A549 (cell line): ENCODE measurements at regions not wholly inside any gene's neighbourhood (a gene's known extent, or its start where the extent isn't known, plus 50 kb on each side); places are given as distances from the start of the nearest gene placed in this dataset.

Experiments used
- POLR2A ChIP-seq: IDR thresholded peaks from 2 replicates; pipeline ENCODE4 v1.6.1; 2012; ENCODE audit warnings: mild to moderate bottlenecking, low read length
- POLR2AphosphoS2 ChIP-seq: conservative IDR thresholded peaks from 2 replicates; pipeline ENCODE4 v1.6.1; 2012; ENCODE audit warnings: low read length, improper control_type of control experiment, inconsistent platforms
- TF ChIP-seq, protein P1 (sequence below): fragments of >200 bp; sonication (Bioruptor Twin); formaldehyde crosslinking; IDR thresholded peaks from 3 replicates; pipeline ENCODE4 v1.5.1; 2016

DNA sequence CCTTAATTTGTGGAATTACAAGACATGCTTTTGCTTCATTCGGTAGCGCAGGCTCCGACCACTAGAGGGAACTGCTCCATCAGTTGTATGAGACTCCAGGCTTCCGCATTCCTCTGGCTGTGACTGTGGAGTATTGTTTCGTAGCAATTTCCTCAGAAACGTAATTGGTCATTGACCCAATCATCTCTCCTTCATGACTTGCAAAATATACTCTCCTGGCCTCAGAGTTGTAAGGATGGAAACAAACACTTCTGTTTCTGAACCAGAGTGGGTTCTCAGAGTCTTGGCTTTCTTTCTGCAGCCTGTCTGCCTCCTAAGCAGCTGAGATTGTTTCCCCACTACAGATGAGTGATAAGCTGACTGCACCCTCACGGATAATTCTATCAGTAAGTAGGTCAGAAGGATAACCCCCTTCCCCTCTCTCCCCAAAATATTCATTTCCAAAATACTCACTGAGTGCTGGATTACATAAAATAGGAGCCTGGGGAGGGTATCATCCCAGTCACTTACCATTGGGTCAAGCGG is 146.8 kb upstream of the ZC3H12C start:
- TF ChIP-seq, protein P1, sequence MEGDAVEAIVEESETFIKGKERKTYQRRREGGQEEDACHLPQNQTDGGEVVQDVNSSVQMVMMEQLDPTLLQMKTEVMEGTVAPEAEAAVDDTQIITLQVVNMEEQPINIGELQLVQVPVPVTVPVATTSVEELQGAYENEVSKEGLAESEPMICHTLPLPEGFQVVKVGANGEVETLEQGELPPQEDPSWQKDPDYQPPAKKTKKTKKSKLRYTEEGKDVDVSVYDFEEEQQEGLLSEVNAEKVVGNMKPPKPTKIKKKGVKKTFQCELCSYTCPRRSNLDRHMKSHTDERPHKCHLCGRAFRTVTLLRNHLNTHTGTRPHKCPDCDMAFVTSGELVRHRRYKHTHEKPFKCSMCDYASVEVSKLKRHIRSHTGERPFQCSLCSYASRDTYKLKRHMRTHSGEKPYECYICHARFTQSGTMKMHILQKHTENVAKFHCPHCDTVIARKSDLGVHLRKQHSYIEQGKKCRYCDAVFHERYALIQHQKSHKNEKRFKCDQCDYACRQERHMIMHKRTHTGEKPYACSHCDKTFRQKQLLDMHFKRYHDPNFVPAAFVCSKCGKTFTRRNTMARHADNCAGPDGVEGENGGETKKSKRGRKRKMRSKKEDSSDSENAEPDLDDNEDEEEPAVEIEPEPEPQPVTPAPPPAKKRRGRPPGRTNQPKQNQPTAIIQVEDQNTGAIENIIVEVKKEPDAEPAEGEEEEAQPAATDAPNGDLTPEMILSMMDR, result peak; percentile 85
- TF ChIP-seq POLR2A (no peak), POLR2AphosphoS2 (no peak)
